ENCODE measurements at regions not wholly inside any gene's neighbourhood (a gene's known extent, or its start where the extent isn't known, plus 50 kb on each side); places are given as distances from the start of the nearest gene placed in this dataset.

DNA sequence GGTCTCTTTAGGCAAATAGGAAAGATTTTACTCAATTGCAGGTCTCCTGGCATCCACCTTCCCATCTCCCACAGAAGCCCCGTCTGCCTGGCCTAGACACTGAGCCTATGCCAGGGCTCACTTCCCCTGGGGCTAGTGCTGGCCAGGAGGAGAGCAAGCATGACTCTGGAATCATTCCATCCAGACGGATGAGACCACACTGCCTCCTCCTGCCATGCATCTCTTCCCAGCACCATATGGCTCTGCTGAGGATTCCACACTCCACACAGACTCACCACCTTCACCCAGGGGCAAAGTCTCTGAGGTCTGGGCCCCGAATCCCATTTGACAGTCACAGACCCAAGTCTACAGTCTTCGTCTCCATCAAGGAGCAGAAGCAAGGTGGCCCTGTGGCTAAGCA is 346.5 kb downstream of the C16orf95 start (continued):
- TF ChIP-seq, protein P1, sequence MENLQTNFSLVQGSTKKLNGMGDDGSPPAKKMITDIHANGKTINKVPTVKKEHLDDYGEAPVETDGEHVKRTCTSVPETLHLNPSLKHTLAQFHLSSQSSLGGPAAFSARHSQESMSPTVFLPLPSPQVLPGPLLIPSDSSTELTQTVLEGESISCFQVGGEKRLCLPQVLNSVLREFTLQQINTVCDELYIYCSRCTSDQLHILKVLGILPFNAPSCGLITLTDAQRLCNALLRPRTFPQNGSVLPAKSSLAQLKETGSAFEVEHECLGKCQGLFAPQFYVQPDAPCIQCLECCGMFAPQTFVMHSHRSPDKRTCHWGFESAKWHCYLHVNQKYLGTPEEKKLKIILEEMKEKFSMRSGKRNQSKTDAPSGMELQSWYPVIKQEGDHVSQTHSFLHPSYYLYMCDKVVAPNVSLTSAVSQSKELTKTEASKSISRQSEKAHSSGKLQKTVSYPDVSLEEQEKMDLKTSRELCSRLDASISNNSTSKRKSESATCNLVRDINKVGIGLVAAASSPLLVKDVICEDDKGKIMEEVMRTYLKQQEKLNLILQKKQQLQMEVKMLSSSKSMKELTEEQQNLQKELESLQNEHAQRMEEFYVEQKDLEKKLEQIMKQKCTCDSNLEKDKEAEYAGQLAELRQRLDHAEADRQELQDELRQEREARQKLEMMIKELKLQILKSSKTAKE (IDR thresholded peaks at IDR 0.05; ENCODE audit: low read depth, poor library complexity, severe bottlenecking) = no peak
- no peak for TF ChIP-seq EP300 (IDR thresholded peaks at IDR 0.05; ENCODE audit: borderline replicate concordance in 1 of 2, control insufficient read depth in 1 of 2, low read depth in 2 of 2, low read length in 2 of 2)
- TF ChIP-seq, protein P2, sequence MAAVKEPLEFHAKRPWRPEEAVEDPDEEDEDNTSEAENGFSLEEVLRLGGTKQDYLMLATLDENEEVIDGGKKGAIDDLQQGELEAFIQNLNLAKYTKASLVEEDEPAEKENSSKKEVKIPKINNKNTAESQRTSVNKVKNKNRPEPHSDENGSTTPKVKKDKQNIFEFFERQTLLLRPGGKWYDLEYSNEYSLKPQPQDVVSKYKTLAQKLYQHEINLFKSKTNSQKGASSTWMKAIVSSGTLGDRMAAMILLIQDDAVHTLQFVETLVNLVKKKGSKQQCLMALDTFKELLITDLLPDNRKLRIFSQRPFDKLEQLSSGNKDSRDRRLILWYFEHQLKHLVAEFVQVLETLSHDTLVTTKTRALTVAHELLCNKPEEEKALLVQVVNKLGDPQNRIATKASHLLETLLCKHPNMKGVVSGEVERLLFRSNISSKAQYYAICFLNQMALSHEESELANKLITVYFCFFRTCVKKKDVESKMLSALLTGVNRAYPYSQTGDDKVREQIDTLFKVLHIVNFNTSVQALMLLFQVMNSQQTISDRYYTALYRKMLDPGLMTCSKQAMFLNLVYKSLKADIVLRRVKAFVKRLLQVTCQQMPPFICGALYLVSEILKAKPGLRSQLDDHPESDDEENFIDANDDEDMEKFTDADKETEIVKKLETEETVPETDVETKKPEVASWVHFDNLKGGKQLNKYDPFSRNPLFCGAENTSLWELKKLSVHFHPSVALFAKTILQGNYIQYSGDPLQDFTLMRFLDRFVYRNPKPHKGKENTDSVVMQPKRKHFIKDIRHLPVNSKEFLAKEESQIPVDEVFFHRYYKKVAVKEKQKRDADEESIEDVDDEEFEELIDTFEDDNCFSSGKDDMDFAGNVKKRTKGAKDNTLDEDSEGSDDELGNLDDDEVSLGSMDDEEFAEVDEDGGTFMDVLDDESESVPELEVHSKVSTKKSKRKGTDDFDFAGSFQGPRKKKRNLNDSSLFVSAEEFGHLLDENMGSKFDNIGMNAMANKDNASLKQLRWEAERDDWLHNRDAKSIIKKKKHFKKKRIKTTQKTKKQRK (IDR thresholded peaks at IDR 0.05; ENCODE audit: low read depth, low read length) = no peak

DNA sequence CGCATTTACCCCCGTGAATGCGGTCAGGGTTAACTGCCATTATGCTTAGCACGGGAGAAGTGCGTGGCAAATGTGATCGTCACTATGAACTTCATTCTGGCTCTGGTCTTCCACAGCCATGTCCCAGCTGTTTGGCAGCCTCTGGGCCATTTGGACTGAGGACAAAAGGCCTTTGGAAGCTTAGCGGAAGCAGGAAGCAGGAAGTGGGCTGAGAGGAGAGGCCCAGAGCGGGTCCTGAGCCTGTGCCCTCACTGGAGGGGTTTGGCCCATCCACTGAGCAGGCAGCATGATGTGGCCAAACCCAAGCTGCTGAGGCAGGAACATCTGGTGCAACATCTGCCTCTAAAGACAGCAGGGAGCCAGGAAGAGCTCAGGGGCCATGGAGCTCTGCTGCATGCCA is 345.9 kb downstream of the C16orf95 start:
- SMC1A ChIA-PET (ENCODE audit: uncharacterized antibody, unreplicated experiment) = no interaction called here
- 54% methylated on average over 8 of the region's 8 CpGs for WGBS (ENCODE audit: insufficient coverage, insufficient replicate concordance, low lambda C conversion rate, missing lambda C conversion rate)
- no peak for FAIRE-seq
- Histone ChIP-seq H3K27me3 (replicated peaks in 1 of 2; ENCODE audit: control insufficient read depth in 2 of 2, insufficient read depth in 2 of 2, low read length in 1 of 2) (no peaks in the 10 kb centered on the region), H3K36me3 (ENCODE audit: control insufficient read depth in 2 of 2, insufficient read depth in 2 of 2, low read length in 1 of 2) (no peaks in the 10 kb centered on the region), H3K4me2 (ENCODE audit: control insufficient read depth, insufficient read depth) (no peak overlapping the region), H4K20me1 (ENCODE audit: control insufficient read depth, insufficient read depth) (no peaks in the 10 kb centered on the region), H3K4me1 (ENCODE audit: control insufficient read depth, insufficient read depth, low read length) (no peaks in the 10 kb centered on the region), H3K27ac (ENCODE audit: control insufficient read depth, insufficient read depth) (no peak overlapping the region), H3K9ac (ENCODE audit: control insufficient read depth, insufficient read depth, low read length) (no peak overlapping the region), H3K4me3 (no peak overlapping the region), H3K9me3 (replicated peaks; ENCODE audit: control insufficient read depth, insufficient read depth, low read length) (no peaks in the 10 kb centered on the region), H3K79me2 (ENCODE audit: control insufficient read depth, insufficient read depth, low read length) (no peaks in the 10 kb centered on the region), H2AFZ (ENCODE audit: control insufficient read depth, low read depth, low read length) (no peak overlapping the region)
- RAD21 ChIA-PET (ENCODE audit: unreplicated experiment) = no interaction called here
- TF ChIP-seq DPF2 (IDR thresholded peaks at IDR 0.05) = no peak
- no peak for TF ChIP-seq ASH2L (IDR thresholded peaks at IDR 0.05; ENCODE audit: borderline replicate concordance, low read depth)
- BruUV-seq (replicated peaks) = no TSS peak
- DNase-seq (ENCODE audit: low read depth, low spot score) = no peak
- intact Hi-C loops (cut with micrococcal nuclease; ENCODE audit: unreplicated experiment) (no loop called here), in situ Hi-C loops (cut with MboI) (no loop called here)
- no peak for ATAC-seq
- CTCF ChIA-PET = no interaction called here
- POLR2A ChIA-PET = no interaction called here
